ES-I3 (cell line): ENCODE measurements at regions not wholly inside any gene's neighbourhood (a gene's known extent, or its start where the extent isn't known, plus 50 kb on each side); places are given as distances from the start of the nearest gene placed in this dataset.

Experiments
- H3K36me3 ChIP-seq: 2 replicates; pipeline ENCODE4 v1.6.1; 2013; ENCODE audit warnings: mild to moderate bottlenecking, low read length, control low read depth, moderate library complexity; ENCODE audit not compliant: insufficient read depth
- H3K4me1 ChIP-seq: 2 replicates; pipeline ENCODE4 v1.6.1; 2013; ENCODE audit warnings: mild to moderate bottlenecking, control low read depth, low read length; ENCODE audit not compliant: insufficient read depth
- H3K9ac ChIP-seq: 2 replicates; pipeline ENCODE4 v1.6.1; 2013; ENCODE audit warnings: low read depth, mild to moderate bottlenecking, low read length, moderate library complexity
- H3K9me3 ChIP-seq: 2 replicates; pipeline ENCODE4 v1.6.1; 2013; ENCODE audit warnings: mild to moderate bottlenecking, low read length, moderate library complexity; ENCODE audit not compliant: control insufficient read depth, insufficient read depth

GRCh38 chr5:7016999-7017747 is 303.9 kb downstream of the TENT4A start:
- H3K9me3 ChIP-seq: no peaks in the 10 kb centered on the region
- no peaks in the 10 kb centered on the region for H3K36me3 ChIP-seq
- H3K9ac ChIP-seq: no peak overlapping the region
- H3K4me1 ChIP-seq: no peaks in the 10 kb centered on the region

GRCh38 chr5:7018198-7018597 is 305.0 kb downstream of the TENT4A start:
- Histone ChIP-seq H3K9me3 (peaks cover 3% of the 10 kb centered on the region; the same call in 1 of the 2 replicates), H3K36me3 (no peaks in the 10 kb centered on the region), H3K4me1 (no peaks in the 10 kb centered on the region), H3K9ac (no peak overlapping the region)

- Histone ChIP-seq H3K9me3 (peaks cover 3% of the 10 kb centered on the region; the same call in 1 of the 2 replicates), H3K36me3 (no peaks in the 10 kb centered on the region), H3K4me1 (no peaks in the 10 kb centered on the region), H3K9ac (no peak overlapping the region)
Observed at GRCh38 chr5:7018601-7019000, 305.4 kb downstream of the TENT4A start.

- Histone ChIP-seq H3K9ac (no peak overlapping the region), H3K9me3 (no peaks in the 10 kb centered on the region), H3K4me1 (no peaks in the 10 kb centered on the region), H3K36me3 (no peaks in the 10 kb centered on the region)
Observed at GRCh38 chr5:7036192-7036835, 323.1 kb downstream of the TENT4A start.

- Histone ChIP-seq H3K36me3 (no peaks in the 10 kb centered on the region), H3K9me3 (no peaks in the 10 kb centered on the region), H3K9ac (no peak overlapping the region), H3K4me1 (no peaks in the 10 kb centered on the region)
Observed at GRCh38 chr5:7039074-7039473, 325.8 kb downstream of the TENT4A start.

- Histone ChIP-seq H3K9ac (no peak overlapping the region), H3K4me1 (no peaks in the 10 kb centered on the region), H3K36me3 (no peaks in the 10 kb centered on the region), H3K9me3 (no peaks in the 10 kb centered on the region)
Observed at GRCh38 chr5:7040111-7040510, 326.9 kb downstream of the TENT4A start.

- Histone ChIP-seq H3K9ac (no peak overlapping the region), H3K4me1 (no peaks in the 10 kb centered on the region), H3K36me3 (no peaks in the 10 kb centered on the region), H3K9me3 (no peaks in the 10 kb centered on the region)
Observed at GRCh38 chr5:7043797-7044196, 330.6 kb downstream of the TENT4A start.

GRCh38 chr5:7047511-7048261 is 334.5 kb downstream of the TENT4A start:
- Histone ChIP-seq H3K36me3 (no peaks in the 10 kb centered on the region), H3K9ac (no peak overlapping the region), H3K4me1 (no peaks in the 10 kb centered on the region), H3K9me3 (no peaks in the 10 kb centered on the region)

GRCh38 chr5:7050986-7051385 is 337.8 kb downstream of the TENT4A start:
- H3K36me3 ChIP-seq: no peaks in the 10 kb centered on the region
- H3K9me3 ChIP-seq: no peaks in the 10 kb centered on the region
- no peaks in the 10 kb centered on the region for H3K4me1 ChIP-seq
- H3K9ac ChIP-seq: no peak overlapping the region

- no peaks in the 10 kb centered on the region for H3K36me3 ChIP-seq
- H3K9me3 ChIP-seq: no peaks in the 10 kb centered on the region
- H3K4me1 ChIP-seq: no peaks in the 10 kb centered on the region
- H3K9ac ChIP-seq: no peak overlapping the region
Observed at GRCh38 chr5:7053125-7053524, 339.9 kb downstream of the TENT4A start.

- Histone ChIP-seq H3K36me3 (no peaks in the 10 kb centered on the region), H3K9ac (no peak overlapping the region), H3K9me3 (no peaks in the 10 kb centered on the region), H3K4me1 (no peaks in the 10 kb centered on the region)
Observed at GRCh38 chr5:7053528-7054209, 340.4 kb downstream of the TENT4A start.

GRCh38 chr5:7066471-7067235 is 329.3 kb upstream of the ADCY2 start:
- Histone ChIP-seq H3K9ac (no peak overlapping the region), H3K9me3 (no peaks in the 10 kb centered on the region), H3K36me3 (no peaks in the 10 kb centered on the region), H3K4me1 (no peaks in the 10 kb centered on the region)

- no peak overlapping the region for H3K9ac ChIP-seq
- H3K36me3 ChIP-seq: no peaks in the 10 kb centered on the region
- H3K9me3 ChIP-seq: no peaks in the 10 kb centered on the region
- H3K4me1 ChIP-seq: no peaks in the 10 kb centered on the region
Observed at GRCh38 chr5:7068156-7068555, 327.8 kb upstream of the ADCY2 start.

- no peak overlapping the region for H3K9ac ChIP-seq
- no peaks in the 10 kb centered on the region for H3K36me3 ChIP-seq
- no peaks in the 10 kb centered on the region for H3K9me3 ChIP-seq
- H3K4me1 ChIP-seq: no peaks in the 10 kb centered on the region
Observed at GRCh38 chr5:7068899-7069298, 327.0 kb upstream of the ADCY2 start.
